SK-N-SH (cell line): ENCODE measurements at regions not wholly inside any gene's neighbourhood (a gene's known extent, or its start where the extent isn't known, plus 50 kb on each side); places are given as distances from the start of the nearest gene placed in this dataset.
A peak's percentile ranks its signal among the peaks of the same experiment; 100 is the strongest.

Source experiments
- GATA2 ChIP-seq: sonication (generic); formaldehyde crosslinking; IDR thresholded peaks from 2 replicates; pipeline ENCODE4 v1.5.0; 2020; ENCODE audit warnings: mild to moderate bottlenecking, missing genetic modification reagents
- POLR2AphosphoS5 ChIP-seq: IDR thresholded peaks from 2 replicates; pipeline ENCODE4 v1.6.1; 2012; ENCODE audit warnings: low read depth, low read length
- TF ChIP-seq, protein P1 (sequence below): fragments of 200-600 bp; sonication (generic); IDR thresholded peaks from 2 replicates; pipeline ENCODE4 v1.6.1; 2017; ENCODE audit warnings: antibody characterized with exemption, mild to moderate bottlenecking, moderate library complexity
- TF ChIP-seq, protein P2 (sequence below): IDR thresholded peaks from 2 replicates; pipeline ENCODE4 v1.4.0; 2012; ENCODE audit warnings: low read depth, borderline replicate concordance

DNA sequence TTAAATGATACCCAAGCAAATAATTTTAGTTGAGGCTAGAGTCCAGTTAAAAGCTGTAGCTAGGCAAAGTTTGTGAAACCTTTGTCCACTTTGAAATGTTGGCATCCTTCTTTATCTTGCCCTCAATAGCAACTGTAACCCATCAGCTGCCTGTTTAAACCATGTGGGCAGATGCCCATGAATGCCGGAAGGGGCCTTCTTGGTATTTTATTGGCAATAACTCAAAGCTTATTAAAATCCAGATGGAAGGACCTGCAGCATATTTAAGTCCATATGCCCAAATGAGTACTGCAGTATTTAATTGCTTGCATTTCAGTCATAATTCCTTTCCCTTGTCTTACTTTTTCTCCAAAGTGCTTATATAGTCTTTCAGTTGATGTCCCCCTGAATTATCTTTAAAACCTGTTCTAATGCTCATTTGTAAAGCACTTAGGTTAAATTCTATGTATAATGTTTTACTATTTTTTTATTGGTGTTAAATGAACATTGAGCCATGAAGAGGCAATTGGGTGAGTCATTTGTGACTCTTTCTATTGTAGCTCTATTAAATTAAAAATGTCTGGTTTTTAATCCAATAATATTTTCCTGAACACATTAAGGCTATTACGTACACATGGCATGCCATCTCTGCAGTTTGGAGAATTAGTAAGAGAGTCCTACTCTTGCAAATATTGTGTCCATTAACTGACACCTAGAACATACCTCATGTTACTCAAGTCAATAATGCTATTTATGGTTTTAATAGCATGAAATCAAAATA, 225.3 kb downstream of the KCNJ2 start:
- TF ChIP-seq, protein P1, sequence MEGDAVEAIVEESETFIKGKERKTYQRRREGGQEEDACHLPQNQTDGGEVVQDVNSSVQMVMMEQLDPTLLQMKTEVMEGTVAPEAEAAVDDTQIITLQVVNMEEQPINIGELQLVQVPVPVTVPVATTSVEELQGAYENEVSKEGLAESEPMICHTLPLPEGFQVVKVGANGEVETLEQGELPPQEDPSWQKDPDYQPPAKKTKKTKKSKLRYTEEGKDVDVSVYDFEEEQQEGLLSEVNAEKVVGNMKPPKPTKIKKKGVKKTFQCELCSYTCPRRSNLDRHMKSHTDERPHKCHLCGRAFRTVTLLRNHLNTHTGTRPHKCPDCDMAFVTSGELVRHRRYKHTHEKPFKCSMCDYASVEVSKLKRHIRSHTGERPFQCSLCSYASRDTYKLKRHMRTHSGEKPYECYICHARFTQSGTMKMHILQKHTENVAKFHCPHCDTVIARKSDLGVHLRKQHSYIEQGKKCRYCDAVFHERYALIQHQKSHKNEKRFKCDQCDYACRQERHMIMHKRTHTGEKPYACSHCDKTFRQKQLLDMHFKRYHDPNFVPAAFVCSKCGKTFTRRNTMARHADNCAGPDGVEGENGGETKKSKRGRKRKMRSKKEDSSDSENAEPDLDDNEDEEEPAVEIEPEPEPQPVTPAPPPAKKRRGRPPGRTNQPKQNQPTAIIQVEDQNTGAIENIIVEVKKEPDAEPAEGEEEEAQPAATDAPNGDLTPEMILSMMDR: no peak
- TF ChIP-seq GATA2 (CRISPR knock-in tag): peak; percentile 38; the same call in 1 of the 2 replicates
- peak; percentile 12; the same call in 1 of the 2 replicates for TF ChIP-seq POLR2AphosphoS5
- TF ChIP-seq, protein P2, sequence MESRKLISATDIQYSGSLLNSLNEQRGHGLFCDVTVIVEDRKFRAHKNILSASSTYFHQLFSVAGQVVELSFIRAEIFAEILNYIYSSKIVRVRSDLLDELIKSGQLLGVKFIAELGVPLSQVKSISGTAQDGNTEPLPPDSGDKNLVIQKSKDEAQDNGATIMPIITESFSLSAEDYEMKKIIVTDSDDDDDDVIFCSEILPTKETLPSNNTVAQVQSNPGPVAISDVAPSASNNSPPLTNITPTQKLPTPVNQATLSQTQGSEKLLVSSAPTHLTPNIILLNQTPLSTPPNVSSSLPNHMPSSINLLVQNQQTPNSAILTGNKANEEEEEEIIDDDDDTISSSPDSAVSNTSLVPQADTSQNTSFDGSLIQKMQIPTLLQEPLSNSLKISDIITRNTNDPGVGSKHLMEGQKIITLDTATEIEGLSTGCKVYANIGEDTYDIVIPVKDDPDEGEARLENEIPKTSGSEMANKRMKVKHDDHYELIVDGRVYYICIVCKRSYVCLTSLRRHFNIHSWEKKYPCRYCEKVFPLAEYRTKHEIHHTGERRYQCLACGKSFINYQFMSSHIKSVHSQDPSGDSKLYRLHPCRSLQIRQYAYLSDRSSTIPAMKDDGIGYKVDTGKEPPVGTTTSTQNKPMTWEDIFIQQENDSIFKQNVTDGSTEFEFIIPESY: no peak
